Right lobe of liver (tissue), 4 donors: ENCODE measurements at regions not wholly inside any gene's neighbourhood (a gene's known extent, or its start where the extent isn't known, plus 50 kb on each side); places are given as distances from the start of the nearest gene placed in this dataset.

ENCODE experiments used
- POLR2A ChIP-seq: fragments of 450-650 bp; IDR thresholded peaks from one replicate; pipeline ENCODE4 v1.6.1; 2017; ENCODE audit warnings: antibody characterized with exemption, mild to moderate bottlenecking
- TF ChIP-seq, protein P1 (sequence below), 4 donors: fragments of 200-600 bp in 3 of 4; fragments of 450-650 bp in 1 of 4; IDR thresholded peaks; one replicate each; pipeline versions ENCODE4 v1.5.1 to v1.8.0; 2016 to 2022; ENCODE audit warnings: antibody characterized with exemption in 4 of 4, mild to moderate bottlenecking in 2 of 4
- donor health status: DM: no; HTN: no; CAD: no.
- donor health status: DM: no; HTN: no; CAD: no.
- donor health status: DM: no; HTN: yes; CAD: no.

DNA sequence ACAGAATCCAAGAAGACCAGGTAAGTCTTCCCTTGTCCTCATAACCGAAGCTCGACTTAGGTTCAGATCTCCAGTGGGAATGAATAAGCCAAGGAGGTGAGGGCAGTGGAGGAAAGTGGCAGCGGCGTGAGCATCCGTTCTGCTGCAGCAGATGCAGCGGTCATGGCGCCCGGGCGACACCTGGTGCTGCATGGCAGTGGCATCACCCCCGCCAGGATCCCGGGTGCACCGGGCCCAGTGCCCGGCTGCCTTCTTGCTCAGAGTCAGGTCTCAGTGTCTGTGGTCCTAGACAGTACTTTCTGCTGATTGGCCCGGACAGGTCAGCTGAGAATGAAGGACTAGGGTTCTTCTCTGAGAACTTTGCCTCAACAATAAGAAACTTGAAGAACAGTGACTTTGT lies 83.4 kb upstream of the SORBS2 start:
- TF ChIP-seq, protein P1, sequence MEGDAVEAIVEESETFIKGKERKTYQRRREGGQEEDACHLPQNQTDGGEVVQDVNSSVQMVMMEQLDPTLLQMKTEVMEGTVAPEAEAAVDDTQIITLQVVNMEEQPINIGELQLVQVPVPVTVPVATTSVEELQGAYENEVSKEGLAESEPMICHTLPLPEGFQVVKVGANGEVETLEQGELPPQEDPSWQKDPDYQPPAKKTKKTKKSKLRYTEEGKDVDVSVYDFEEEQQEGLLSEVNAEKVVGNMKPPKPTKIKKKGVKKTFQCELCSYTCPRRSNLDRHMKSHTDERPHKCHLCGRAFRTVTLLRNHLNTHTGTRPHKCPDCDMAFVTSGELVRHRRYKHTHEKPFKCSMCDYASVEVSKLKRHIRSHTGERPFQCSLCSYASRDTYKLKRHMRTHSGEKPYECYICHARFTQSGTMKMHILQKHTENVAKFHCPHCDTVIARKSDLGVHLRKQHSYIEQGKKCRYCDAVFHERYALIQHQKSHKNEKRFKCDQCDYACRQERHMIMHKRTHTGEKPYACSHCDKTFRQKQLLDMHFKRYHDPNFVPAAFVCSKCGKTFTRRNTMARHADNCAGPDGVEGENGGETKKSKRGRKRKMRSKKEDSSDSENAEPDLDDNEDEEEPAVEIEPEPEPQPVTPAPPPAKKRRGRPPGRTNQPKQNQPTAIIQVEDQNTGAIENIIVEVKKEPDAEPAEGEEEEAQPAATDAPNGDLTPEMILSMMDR (IDR thresholded peaks at IDR 0.05), result no peak
- TF ChIP-seq POLR2A, result no peak
